B cell (primary cell): ENCODE measurements at regions not wholly inside any gene's neighbourhood (a gene's known extent, or its start where the extent isn't known, plus 50 kb on each side); places are given as distances from the start of the nearest gene placed in this dataset.

Experiments used
- EZH2 ChIP-seq: IDR thresholded peaks from 2 replicates; pipeline ENCODE4 v1.6.1; 2012; ENCODE audit warnings: borderline replicate concordance, low read depth, mild to moderate bottlenecking, moderate library complexity, low read length; ENCODE audit not compliant: insufficient read depth, poor library complexity, severe bottlenecking
- TF ChIP-seq, protein P1 (sequence below): fragments of 200-600 bp; IDR thresholded peaks from one replicate; pipeline ENCODE4 v1.8.0; 2022; ENCODE audit warnings: antibody characterized with exemption, mild to moderate bottlenecking

DNA sequence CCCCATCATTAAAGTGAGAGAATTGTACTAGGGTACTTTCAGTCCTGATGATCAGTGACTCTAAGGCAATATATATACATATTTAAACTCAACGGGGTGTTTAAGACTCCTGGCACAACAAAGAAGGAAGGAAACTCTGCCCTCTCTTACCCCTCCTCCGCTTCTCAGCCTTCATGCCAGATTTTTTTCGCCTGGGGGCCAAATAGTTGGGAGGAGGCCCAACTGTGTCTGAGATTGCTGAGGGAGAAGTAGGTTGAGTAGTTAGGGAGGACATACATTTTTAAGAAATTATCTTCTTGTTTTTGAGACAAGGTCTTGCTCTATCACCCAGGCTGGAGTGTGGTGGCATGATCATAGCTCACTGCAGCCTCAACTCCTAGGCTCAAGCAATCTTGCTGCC is 127.7 kb upstream of the SHB start:
- TF ChIP-seq, protein P1, sequence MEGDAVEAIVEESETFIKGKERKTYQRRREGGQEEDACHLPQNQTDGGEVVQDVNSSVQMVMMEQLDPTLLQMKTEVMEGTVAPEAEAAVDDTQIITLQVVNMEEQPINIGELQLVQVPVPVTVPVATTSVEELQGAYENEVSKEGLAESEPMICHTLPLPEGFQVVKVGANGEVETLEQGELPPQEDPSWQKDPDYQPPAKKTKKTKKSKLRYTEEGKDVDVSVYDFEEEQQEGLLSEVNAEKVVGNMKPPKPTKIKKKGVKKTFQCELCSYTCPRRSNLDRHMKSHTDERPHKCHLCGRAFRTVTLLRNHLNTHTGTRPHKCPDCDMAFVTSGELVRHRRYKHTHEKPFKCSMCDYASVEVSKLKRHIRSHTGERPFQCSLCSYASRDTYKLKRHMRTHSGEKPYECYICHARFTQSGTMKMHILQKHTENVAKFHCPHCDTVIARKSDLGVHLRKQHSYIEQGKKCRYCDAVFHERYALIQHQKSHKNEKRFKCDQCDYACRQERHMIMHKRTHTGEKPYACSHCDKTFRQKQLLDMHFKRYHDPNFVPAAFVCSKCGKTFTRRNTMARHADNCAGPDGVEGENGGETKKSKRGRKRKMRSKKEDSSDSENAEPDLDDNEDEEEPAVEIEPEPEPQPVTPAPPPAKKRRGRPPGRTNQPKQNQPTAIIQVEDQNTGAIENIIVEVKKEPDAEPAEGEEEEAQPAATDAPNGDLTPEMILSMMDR: no peak
- TF ChIP-seq EZH2: no peak
